ENCODE measurements at regions not wholly inside any gene's neighbourhood (a gene's known extent, or its start where the extent isn't known, plus 50 kb on each side); places are given as distances from the start of the nearest gene placed in this dataset.

DNA sequence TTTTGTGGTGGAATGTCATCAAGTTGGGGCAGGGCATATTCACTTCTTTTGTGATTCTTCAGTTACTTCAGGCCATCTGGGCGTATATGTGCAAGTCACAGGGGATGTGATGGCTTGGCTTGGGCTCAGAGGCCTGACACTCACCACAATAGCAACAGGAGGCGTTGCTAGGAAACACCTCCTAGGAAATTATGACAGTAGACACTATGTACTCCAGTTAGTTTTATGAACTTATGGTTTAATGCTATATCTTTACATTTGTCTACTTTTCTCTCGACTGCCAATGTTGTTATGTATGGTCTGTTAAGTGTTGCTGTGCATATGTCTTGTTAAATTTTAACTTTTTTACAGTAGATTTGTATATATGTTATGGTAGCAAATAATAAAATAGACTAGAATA lies 788.7 kb upstream of the GOT2 start:
- TF ChIP-seq, protein P1, sequence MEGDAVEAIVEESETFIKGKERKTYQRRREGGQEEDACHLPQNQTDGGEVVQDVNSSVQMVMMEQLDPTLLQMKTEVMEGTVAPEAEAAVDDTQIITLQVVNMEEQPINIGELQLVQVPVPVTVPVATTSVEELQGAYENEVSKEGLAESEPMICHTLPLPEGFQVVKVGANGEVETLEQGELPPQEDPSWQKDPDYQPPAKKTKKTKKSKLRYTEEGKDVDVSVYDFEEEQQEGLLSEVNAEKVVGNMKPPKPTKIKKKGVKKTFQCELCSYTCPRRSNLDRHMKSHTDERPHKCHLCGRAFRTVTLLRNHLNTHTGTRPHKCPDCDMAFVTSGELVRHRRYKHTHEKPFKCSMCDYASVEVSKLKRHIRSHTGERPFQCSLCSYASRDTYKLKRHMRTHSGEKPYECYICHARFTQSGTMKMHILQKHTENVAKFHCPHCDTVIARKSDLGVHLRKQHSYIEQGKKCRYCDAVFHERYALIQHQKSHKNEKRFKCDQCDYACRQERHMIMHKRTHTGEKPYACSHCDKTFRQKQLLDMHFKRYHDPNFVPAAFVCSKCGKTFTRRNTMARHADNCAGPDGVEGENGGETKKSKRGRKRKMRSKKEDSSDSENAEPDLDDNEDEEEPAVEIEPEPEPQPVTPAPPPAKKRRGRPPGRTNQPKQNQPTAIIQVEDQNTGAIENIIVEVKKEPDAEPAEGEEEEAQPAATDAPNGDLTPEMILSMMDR (IDR thresholded peaks at IDR 0.05; ENCODE audit: low read length) = no peak
- TF ChIP-seq EZH2 (optimal IDR thresholded peaks at IDR 0.05; ENCODE audit: low read depth, low read length) (no peak), EZH2phosphoT487 (IDR thresholded peaks at IDR 0.05; ENCODE audit: low read length) (no peak)
